HCT116 (cell line): ENCODE measurements at regions not wholly inside any gene's neighbourhood (a gene's known extent, or its start where the extent isn't known, plus 50 kb on each side); places are given as distances from the start of the nearest gene placed in this dataset.

ENCODE experiments used
- ATAC-seq: fragments of 200-7000 bp; cut with Tn5 transposase; 2 replicates; pipeline ENCODE4 v1.9.1; 2020; ENCODE audit warnings: mild to moderate bottlenecking, moderate library complexity
- BruUV-seq: library from RNA; stranded (reverse); fragments of 400-500 nt; replicated peaks from 2 replicates; lab custom pipeline; 2021; lab: Mats Ljungman, UMichigan
- CTCF ChIA-PET: fragments of 300-600 bp; sonication (Branson Sonifier 250); formaldehyde crosslinking; loops from one replicate; lab custom pipeline; 2021; ENCODE audit warnings: antibody characterized with exemption; lab: Charles Lee
- POLR2A ChIA-PET: fragments of 300-600, 350-600 bp; sonication (Branson Sonifier 250); formaldehyde crosslinking; loops from one replicate; lab custom pipeline; 2021; ENCODE audit warnings: antibody characterized with exemption; lab: Charles Lee
- RAD21 ChIA-PET, 2 experiments: fragments of 300-600 bp; sonication (Branson Sonifier 250); formaldehyde crosslinking; loops; one replicate each; lab custom pipeline; 2023; ENCODE audit warnings: low total read pairs in 2 of 2; ENCODE audit not compliant: uncharacterized antibody in 2 of 2, unreplicated experiment in 2 of 2, low non-redundant PET in 1 of 2; lab: Charles Lee
- DNase-seq: peaks from one replicate; pipeline ENCODE4 v3.0.0-alpha.2; 2010; ENCODE audit warnings: low read depth, low spot score
- H2AFZ ChIP-seq: fragments of 200-600 bp; shearing (Covaris generic), sonication (generic); 2 replicates; pipeline ENCODE4 v1.6.1; 2017; ENCODE audit warnings: low read depth, mixed run types, mixed read lengths, antibody characterized with exemption, low read length; ENCODE audit not compliant: poor library complexity, severe bottlenecking
- H3K27ac ChIP-seq: 2 replicates; pipeline ENCODE4 v1.5.1; 2012; ENCODE audit warnings: low read depth, low read length
- H3K27me3 ChIP-seq: fragments of 200-600 bp; sonication (generic); 2 replicates; pipeline ENCODE4 v1.6.1; 2016; ENCODE audit warnings: mixed run types, low read length, mixed read lengths; ENCODE audit not compliant: insufficient read depth
- H3K36me3 ChIP-seq, 2 experiments: fragments of 200-500 bp in 1 of 2; fragments of 200-600 bp in 1 of 2; sonication (Bioruptor generic) in 1 of 2; sonication (generic) in 1 of 2; 2 replicates each; pipeline versions ENCODE4 v1.5.1 to v1.6.1; 2014 to 2016; ENCODE audit warnings: low read length in 2 of 2, inconsistent platforms in 1 of 2, mixed read lengths in 1 of 2, mixed run types in 1 of 2; ENCODE audit not compliant: insufficient read depth in 2 of 2, control insufficient read depth in 1 of 2
- H3K4me1 ChIP-seq, 2 experiments: fragments of 200-600 bp in 1 of 2; sonication (generic) in 1 of 2; 2 replicates each; pipeline versions ENCODE4 v1.5.1 to v1.6.1; 2012 to 2017; ENCODE audit warnings: low read length in 2 of 2, inconsistent platforms in 1 of 2, mild to moderate bottlenecking in 1 of 2, mixed read lengths in 1 of 2, mixed run types in 1 of 2, moderate library complexity in 1 of 2; ENCODE audit not compliant: insufficient read depth in 2 of 2, control insufficient read depth in 1 of 2
- H3K4me2 ChIP-seq: fragments of 200-600 bp; sonication (generic); 2 replicates; pipeline ENCODE4 v1.6.1; 2017; ENCODE audit warnings: mixed run types, low read length, mixed read lengths
- H3K4me3 ChIP-seq, 2 experiments: fragments of 200-600 bp in 1 of 2; sonication (generic) in 1 of 2; replicated peaks in 1 of 2; 2 replicates each; pipeline ENCODE4 v1.5.1; 2011 to 2016; ENCODE audit warnings: low read length in 2 of 2, control low read depth in 1 of 2, low read depth in 1 of 2, mild to moderate bottlenecking in 1 of 2, mixed read lengths in 1 of 2, mixed run types in 1 of 2
- H3K79me2 ChIP-seq: fragments of 200-600 bp; sonication (generic); 2 replicates; pipeline ENCODE4 v1.6.1; 2017; ENCODE audit warnings: mild to moderate bottlenecking, mixed run types, low read length, moderate library complexity, mixed read lengths; ENCODE audit not compliant: insufficient read depth
- H3K9ac ChIP-seq: fragments of 200-600 bp; sonication (generic); 2 replicates; pipeline ENCODE4 v1.6.1; 2016; ENCODE audit warnings: low read length, mixed read lengths
- H3K9me2 ChIP-seq: fragments of 200-600 bp; sonication (generic), shearing (Covaris generic); 2 replicates; pipeline ENCODE4 v1.6.1; 2017; ENCODE audit warnings: mixed run types, mild to moderate bottlenecking, moderate library complexity; ENCODE audit not compliant: insufficient read depth
- H3K9me3 ChIP-seq, 2 experiments: fragments of 200-500 bp in 1 of 2; fragments of 200-600 bp in 1 of 2; sonication (Bioruptor generic) in 1 of 2; sonication (generic) in 1 of 2; 2 replicates each; pipeline ENCODE4 v1.6.1; 2014 to 2017; ENCODE audit warnings: low read length in 2 of 2, mixed read lengths in 2 of 2, inconsistent platforms in 1 of 2, low read depth in 1 of 2, mild to moderate bottlenecking in 1 of 2, mixed run types in 1 of 2, moderate library complexity in 1 of 2; ENCODE audit not compliant: control insufficient read depth in 1 of 2, insufficient read depth in 1 of 2
- H4K20me1 ChIP-seq: fragments of 200-600 bp; sonication (generic), shearing (Covaris generic); 2 replicates; pipeline ENCODE4 v1.6.1; 2017; ENCODE audit warnings: mixed run types, mild to moderate bottlenecking, moderate library complexity; ENCODE audit not compliant: insufficient read depth
- FOSL1 ChIP-seq: IDR thresholded peaks from 2 replicates; pipeline ENCODE4 v1.6.1; 2012; ENCODE audit warnings: low read depth
- POLR2A ChIP-seq: IDR thresholded peaks from 2 replicates; pipeline ENCODE4 v1.7.0; 2011; ENCODE audit warnings: borderline replicate concordance; ENCODE audit not compliant: insufficient read depth, insufficient read length; ENCODE audit errors: extremely low read depth
- SIN3A ChIP-seq: IDR thresholded peaks from 2 replicates; pipeline ENCODE4 v1.6.1; 2012; ENCODE audit warnings: low read depth
- SP1 ChIP-seq: IDR thresholded peaks from 2 replicates; pipeline ENCODE4 v1.6.1; 2012; ENCODE audit warnings: low read depth
- TCF7L2 ChIP-seq: IDR thresholded peaks from 2 replicates; pipeline ENCODE4 v1.7.0; 2011; ENCODE audit warnings: borderline replicate concordance, inconsistent platforms; ENCODE audit not compliant: insufficient read depth, insufficient read length; ENCODE audit errors: extremely low read depth
- ZNF274 ChIP-seq: fragments of 200-500 bp; sonication (Bioruptor generic); IDR thresholded peaks from 2 replicates; pipeline ENCODE4 v1.6.1; 2014; ENCODE audit warnings: mild to moderate bottlenecking, low read depth, low read length, inconsistent platforms
- intact Hi-C: fragments of 100-400 bp; cut with micrococcal nuclease; formaldehyde crosslinking; loops from 2 replicates; pipeline ENCODE4 v1.10.0; 2022
- TF ChIP-seq, protein P1 (sequence below): IDR thresholded peaks from 2 replicates; pipeline ENCODE4 v1.6.1; 2011; ENCODE audit warnings: mild to moderate bottlenecking, low read length, moderate library complexity; ENCODE audit not compliant: insufficient replicate concordance; ENCODE audit errors: extremely low read depth
- TF ChIP-seq, protein P2 (sequence below): IDR thresholded peaks from 2 replicates; pipeline ENCODE4 v1.6.1; 2012

- TF ChIP-seq, protein P1, sequence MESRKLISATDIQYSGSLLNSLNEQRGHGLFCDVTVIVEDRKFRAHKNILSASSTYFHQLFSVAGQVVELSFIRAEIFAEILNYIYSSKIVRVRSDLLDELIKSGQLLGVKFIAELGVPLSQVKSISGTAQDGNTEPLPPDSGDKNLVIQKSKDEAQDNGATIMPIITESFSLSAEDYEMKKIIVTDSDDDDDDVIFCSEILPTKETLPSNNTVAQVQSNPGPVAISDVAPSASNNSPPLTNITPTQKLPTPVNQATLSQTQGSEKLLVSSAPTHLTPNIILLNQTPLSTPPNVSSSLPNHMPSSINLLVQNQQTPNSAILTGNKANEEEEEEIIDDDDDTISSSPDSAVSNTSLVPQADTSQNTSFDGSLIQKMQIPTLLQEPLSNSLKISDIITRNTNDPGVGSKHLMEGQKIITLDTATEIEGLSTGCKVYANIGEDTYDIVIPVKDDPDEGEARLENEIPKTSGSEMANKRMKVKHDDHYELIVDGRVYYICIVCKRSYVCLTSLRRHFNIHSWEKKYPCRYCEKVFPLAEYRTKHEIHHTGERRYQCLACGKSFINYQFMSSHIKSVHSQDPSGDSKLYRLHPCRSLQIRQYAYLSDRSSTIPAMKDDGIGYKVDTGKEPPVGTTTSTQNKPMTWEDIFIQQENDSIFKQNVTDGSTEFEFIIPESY: no peak
- no peak for TF ChIP-seq POLR2A
Measured at GRCh38 chr11:69582756-69583467, 58.0 kb upstream of the CCND1 start (continued).

GRCh38 chr11:69584160-69584559 is 56.8 kb upstream of the CCND1 start:
- intact Hi-C loops: no loop called here
- H3K36me3 ChIP-seq: no peaks in the 10 kb centered on the region
- no peaks in the 10 kb centered on the region for H4K20me1 ChIP-seq
- no peaks in the 10 kb centered on the region for H3K79me2 ChIP-seq
- H3K9ac ChIP-seq: no peak overlapping the region
- peaks cover 0 to 20% of the 10 kb centered on the region in 2 experiments; a peak in 2 of 4 replicates for H3K4me1 ChIP-seq
- CTCF ChIA-PET: no interaction called here
- no peaks in the 10 kb centered on the region for H3K9me2 ChIP-seq
- no peak overlapping the region for H2AFZ ChIP-seq
- BruUV-seq: no TSS peak
- no peak overlapping the region for H3K27ac ChIP-seq
- no peak for ATAC-seq
- H3K27me3 ChIP-seq: no peaks in the 10 kb centered on the region
- no peak overlapping the region for H3K4me3 ChIP-seq
- DNase-seq: no peak
- TF ChIP-seq, protein P2, sequence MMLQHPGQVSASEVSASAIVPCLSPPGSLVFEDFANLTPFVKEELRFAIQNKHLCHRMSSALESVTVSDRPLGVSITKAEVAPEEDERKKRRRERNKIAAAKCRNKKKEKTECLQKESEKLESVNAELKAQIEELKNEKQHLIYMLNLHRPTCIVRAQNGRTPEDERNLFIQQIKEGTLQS: no peak
- TF ChIP-seq SP1 (no peak), FOSL1 (no peak), ZNF274 (no peak), SIN3A (no peak), TCF7L2 (no peak)
- POLR2A ChIA-PET: no interaction called here
- RAD21 ChIA-PET: no interaction called here
- H3K9me3 ChIP-seq: no peaks in the 10 kb centered on the region
- H3K4me2 ChIP-seq: no peak overlapping the region
